Dedifferentiated amniotic fluid mesenchymal stem cell (primary cell): ENCODE measurements at regions not wholly inside any gene's neighbourhood (a gene's known extent, or its start where the extent isn't known, plus 50 kb on each side); places are given as distances from the start of the nearest gene placed in this dataset.
"Not testable (repeated sequence)": the region's sequence is repeated elsewhere in the genome, so short reads cannot be mapped to it uniquely, and the experiment has no call there.

Source experiments
- DNase-seq: peaks from one replicate; pipeline ENCODE4 v3.0.0-alpha.2; 2016; ENCODE audit errors: extremely low spot score

- DNase-seq: no peak
Observed at GRCh38 chr9:102941868-102942267, 53.3 kb upstream of the CYLC2 start.

GRCh38 chr9:102922526-102922925, 72.6 kb upstream of the CYLC2 start:
- no peak for DNase-seq

GRCh38 chr9:102911185-102911584, 83.9 kb upstream of the CYLC2 start:
- DNase-seq: no peak

- not testable (repeated sequence) for DNase-seq
Observed at GRCh38 chr9:102905795-102906194, 89.3 kb upstream of the CYLC2 start.

- no peak for DNase-seq
Observed at GRCh38 chr9:102892025-102892424, 103.1 kb upstream of the CYLC2 start.

- not testable (repeated sequence) for DNase-seq
Observed at GRCh38 chr9:102888747-102889146, 106.4 kb upstream of the CYLC2 start.

GRCh38 chr9:102875687-102876086, 119.4 kb upstream of the CYLC2 start:
- no peak for DNase-seq

GRCh38 chr9:102867488-102867887, 127.6 kb upstream of the CYLC2 start:
- no peak for DNase-seq

GRCh38 chr9:102862478-102862877, 132.7 kb upstream of the CYLC2 start:
- no peak for DNase-seq

GRCh38 chr9:102855641-102856040, 139.5 kb upstream of the CYLC2 start:
- no peak for DNase-seq

GRCh38 chr9:102845827-102846371, 149.2 kb upstream of the CYLC2 start:
- no peak for DNase-seq

- DNase-seq: no peak
Observed at GRCh38 chr9:102844716-102845115, 150.4 kb upstream of the CYLC2 start.

- no peak for DNase-seq
Observed at GRCh38 chr9:102842423-102842822, 152.7 kb upstream of the CYLC2 start.

GRCh38 chr9:102841376-102841775, 153.8 kb upstream of the CYLC2 start:
- DNase-seq: no peak

GRCh38 chr9:102840335-102840734, 154.8 kb upstream of the CYLC2 start:
- no peak for DNase-seq

GRCh38 chr9:102832814-102833213, 162.3 kb upstream of the CYLC2 start:
- no peak for DNase-seq

- no peak for DNase-seq
Observed at GRCh38 chr9:102796244-102796643, 198.9 kb upstream of the CYLC2 start.

GRCh38 chr9:102795532-102795931, 199.6 kb upstream of the CYLC2 start:
- DNase-seq: no peak

- peak; percentile 31 for DNase-seq
Observed at GRCh38 chr9:102779356-102779755, 215.8 kb upstream of the CYLC2 start.

- no peak for DNase-seq
Observed at GRCh38 chr9:102778746-102779145, 216.4 kb upstream of the CYLC2 start.

- no peak for DNase-seq
Observed at GRCh38 chr9:102770704-102771103, 224.4 kb upstream of the CYLC2 start.

- no peak for DNase-seq
Observed at GRCh38 chr9:102769307-102769706, 225.8 kb upstream of the CYLC2 start.

GRCh38 chr9:102768002-102768401, 227.1 kb upstream of the CYLC2 start:
- DNase-seq: no peak

GRCh38 chr9:102767076-102767475, 228.1 kb upstream of the CYLC2 start:
- DNase-seq: no peak
